Omental fat pad (tissue), 3 donors: ENCODE measurements at regions not wholly inside any gene's neighbourhood (a gene's known extent, or its start where the extent isn't known, plus 50 kb on each side); places are given as distances from the start of the nearest gene placed in this dataset.

Source experiments
- ATAC-seq: fragments of 150-250 bp; one replicate; pipeline ENCODE4 v1.9.1; 2016; ENCODE audit warnings: mild to moderate bottlenecking, moderate library complexity; ENCODE audit not compliant: low FRiP score
- DNase-seq: peaks from one replicate; pipeline ENCODE4 v3.0.0-alpha.2; 2019; ENCODE audit warnings: low spot score
- CTCF ChIP-seq, 3 donors: fragments of 450-650 bp; IDR thresholded peaks; one replicate each; pipeline ENCODE4 v1.5.1; 2016 to 2017; ENCODE audit warnings: antibody characterized with exemption in 3 of 3, mild to moderate bottlenecking in 3 of 3, moderate library complexity in 2 of 3

DNA sequence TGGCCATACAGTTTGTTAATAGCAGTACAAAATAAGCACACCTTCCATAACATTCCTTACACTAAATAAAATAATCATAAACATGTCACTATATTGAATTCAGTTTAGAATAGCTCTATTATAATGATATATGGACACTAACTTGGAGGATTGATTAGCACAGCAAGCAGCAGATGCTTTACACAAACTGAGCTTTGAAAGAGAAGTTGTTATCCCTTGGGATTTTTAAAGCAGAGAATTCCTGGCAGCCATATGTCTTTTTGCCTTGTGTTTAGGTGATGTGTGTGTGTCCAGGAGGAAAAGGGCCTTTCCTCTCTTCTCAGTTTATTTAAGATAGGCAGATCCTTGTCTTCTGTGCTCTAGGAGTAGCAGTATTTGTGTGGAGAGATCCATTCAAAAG lies 232.2 kb upstream of the GRIN3A start:
- ATAC-seq, result no peak
- no peak for DNase-seq
- no peak for TF ChIP-seq CTCF (IDR thresholded peaks at IDR 0.05)

DNA sequence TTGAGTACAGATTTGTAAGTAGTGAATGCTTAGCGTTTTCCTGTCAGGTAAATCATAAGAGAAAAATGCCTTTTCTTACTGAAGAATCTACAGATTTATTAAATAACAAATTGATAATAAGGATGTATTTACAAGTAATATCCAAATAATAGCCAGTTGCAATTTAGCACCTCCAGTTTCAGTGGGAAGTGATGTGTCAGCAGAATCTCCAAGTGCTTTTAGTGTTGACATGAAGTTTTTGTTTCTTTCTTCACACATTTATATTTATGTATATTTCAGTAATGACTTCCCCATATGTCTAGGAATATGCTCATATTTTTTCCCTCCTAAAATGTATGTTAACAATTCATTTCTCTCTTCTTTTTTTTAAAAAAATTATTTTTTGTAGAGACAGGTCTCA lies 229.9 kb upstream of the GRIN3A start:
- DNase-seq, result no peak
- TF ChIP-seq CTCF (IDR thresholded peaks at IDR 0.05), result no peak
- no peak for ATAC-seq

DNA sequence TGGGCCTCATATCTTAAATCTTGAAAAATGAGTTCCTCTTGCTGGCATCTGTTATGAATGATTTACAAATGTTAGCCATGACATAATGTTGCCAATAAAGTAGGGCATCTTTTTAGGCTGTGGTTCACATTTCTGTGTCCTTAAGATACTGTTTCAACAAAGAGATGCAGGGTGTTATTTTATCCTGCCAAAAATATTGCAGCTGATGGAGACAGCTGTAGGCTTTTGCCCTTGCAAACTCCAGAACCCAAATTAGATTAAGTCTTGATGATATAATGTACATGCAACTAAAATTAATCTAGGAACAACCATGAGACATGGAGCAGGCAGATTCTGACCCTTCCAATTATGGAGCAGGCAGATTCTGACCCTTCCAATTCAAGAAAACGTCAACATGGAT lies 228.2 kb upstream of the GRIN3A start:
- DNase-seq (no peak), ATAC-seq (no peak)
- no peak for TF ChIP-seq CTCF (IDR thresholded peaks at IDR 0.05)

DNA sequence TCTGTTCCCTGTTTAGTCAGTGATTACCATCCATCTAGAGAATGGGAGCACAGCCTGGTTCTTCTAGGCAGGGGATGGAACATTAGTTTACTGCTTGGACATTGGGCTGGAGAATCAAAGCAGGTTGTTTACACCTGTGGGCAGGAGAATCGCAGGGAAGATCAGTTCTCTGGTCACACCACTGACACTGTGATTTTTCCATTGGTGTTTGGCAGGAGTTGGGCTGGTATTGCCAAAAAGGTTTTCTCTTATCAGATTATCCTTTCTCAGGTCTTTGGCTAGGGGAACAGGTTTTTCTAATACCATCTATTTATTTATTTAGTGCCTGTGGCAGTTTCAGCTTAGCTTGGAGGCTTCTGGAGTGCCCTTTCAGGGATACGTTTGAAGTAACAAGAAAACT lies 219.3 kb upstream of the GRIN3A start:
- DNase-seq, result no peak
- no peak for TF ChIP-seq CTCF (IDR thresholded peaks at IDR 0.05)
- no peak for ATAC-seq

- ATAC-seq (no peak), DNase-seq (no peak)
- no peak for TF ChIP-seq CTCF (IDR thresholded peaks at IDR 0.05)
Measured at GRCh38 chr9:101951598-101951997, 213.2 kb upstream of the GRIN3A start.

DNA sequence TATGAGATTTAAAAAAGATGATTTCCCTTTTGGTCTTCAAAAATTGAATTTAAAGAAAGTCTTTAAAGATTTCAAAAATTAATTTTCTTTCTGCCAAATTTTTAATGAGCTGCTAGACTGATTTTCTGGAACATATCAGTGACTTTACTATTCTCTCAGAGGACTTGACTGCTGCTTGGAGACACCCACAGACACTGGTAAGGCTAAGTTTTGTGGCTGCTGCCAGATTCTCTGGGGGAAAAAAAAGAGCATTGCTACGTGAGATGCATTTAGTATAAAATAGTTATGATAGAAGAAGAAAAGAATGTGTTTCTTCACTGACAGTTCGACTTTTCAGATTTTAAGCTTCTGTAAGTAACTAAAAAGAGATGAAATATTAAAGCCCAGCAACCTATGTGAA lies 193.3 kb upstream of the GRIN3A start:
- ATAC-seq (no peak), DNase-seq (no peak)
- no peak for TF ChIP-seq CTCF (IDR thresholded peaks at IDR 0.05)

DNA sequence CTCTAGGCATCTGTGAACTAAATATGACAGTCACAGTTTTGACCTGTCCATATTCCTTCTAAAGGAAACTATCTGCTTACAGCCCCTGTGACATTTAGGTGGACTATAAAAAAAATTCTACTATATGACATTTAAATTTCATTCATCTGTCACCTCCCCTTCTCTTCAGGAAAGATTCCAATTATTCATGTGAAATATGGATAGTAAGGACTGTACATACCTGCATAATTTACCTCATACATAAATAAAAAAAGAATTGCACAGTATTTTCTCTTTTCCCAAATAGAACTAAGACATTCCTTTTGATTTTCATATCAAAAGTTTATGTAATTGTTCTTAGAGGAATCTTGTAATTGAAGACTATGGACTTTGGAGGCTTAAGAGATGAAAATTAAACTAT lies 192.3 kb upstream of the GRIN3A start:
- ATAC-seq (no peak), DNase-seq (no peak)
- TF ChIP-seq CTCF (IDR thresholded peaks at IDR 0.05), result no peak
